ENCODE measurements at regions not wholly inside any gene's neighbourhood (a gene's known extent, or its start where the extent isn't known, plus 50 kb on each side); places are given as distances from the start of the nearest gene placed in this dataset.

DNA sequence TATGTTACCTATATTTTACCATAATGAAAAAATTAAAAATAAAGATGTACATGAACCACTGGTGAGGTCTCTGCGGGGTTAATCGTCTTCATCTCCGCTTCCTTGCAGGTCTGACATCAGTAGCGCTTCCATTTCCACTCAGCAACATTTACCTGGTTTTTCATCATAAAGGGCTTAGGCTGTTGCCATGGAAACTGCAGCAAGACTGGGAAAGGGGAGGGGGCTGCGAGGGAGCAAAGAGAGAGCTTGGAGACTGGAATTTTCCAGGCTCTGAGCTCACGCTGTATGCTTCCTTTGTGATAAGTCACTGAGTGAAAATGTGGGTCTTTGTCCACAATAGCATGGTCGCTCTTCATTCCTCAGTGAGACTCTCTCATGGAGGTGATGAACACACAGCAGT is 136.6 kb upstream of the USP29 start:
- TF ChIP-seq, protein P1, sequence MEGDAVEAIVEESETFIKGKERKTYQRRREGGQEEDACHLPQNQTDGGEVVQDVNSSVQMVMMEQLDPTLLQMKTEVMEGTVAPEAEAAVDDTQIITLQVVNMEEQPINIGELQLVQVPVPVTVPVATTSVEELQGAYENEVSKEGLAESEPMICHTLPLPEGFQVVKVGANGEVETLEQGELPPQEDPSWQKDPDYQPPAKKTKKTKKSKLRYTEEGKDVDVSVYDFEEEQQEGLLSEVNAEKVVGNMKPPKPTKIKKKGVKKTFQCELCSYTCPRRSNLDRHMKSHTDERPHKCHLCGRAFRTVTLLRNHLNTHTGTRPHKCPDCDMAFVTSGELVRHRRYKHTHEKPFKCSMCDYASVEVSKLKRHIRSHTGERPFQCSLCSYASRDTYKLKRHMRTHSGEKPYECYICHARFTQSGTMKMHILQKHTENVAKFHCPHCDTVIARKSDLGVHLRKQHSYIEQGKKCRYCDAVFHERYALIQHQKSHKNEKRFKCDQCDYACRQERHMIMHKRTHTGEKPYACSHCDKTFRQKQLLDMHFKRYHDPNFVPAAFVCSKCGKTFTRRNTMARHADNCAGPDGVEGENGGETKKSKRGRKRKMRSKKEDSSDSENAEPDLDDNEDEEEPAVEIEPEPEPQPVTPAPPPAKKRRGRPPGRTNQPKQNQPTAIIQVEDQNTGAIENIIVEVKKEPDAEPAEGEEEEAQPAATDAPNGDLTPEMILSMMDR (IDR thresholded peaks at IDR 0.05), result no peak
- no peak for TF ChIP-seq POLR2A (IDR thresholded peaks at IDR 0.05)

All from thyroid gland (tissue), 4 donors.